BJ (cell line): ENCODE measurements at regions not wholly inside any gene's neighbourhood (a gene's known extent, or its start where the extent isn't known, plus 50 kb on each side); places are given as distances from the start of the nearest gene placed in this dataset.

Experiments
- CTCF ChIA-PET: fragments of 350-600 bp; formaldehyde crosslinking; extraction: SDS; loops from one replicate; lab custom pipeline; 2021; ENCODE audit warnings: antibody characterized with exemption, inconsistent platforms; lab: Yijun Ruan, JAX
- POLR2A ChIA-PET: fragments of 300-600 bp; sonication (Branson Sonifier 250); formaldehyde crosslinking; extraction: SDS; loops from one replicate; lab custom pipeline; 2021; ENCODE audit warnings: antibody characterized with exemption; lab: Charles Lee
- DNase-seq: peaks from one replicate; pipeline ENCODE4 v3.0.0-alpha.2; 2011; ENCODE audit warnings: low read depth
- H3K27me3 ChIP-seq: 2 replicates; pipeline ENCODE4 v1.6.0; 2011; ENCODE audit warnings: low read length; ENCODE audit not compliant: control insufficient read depth, insufficient read depth
- H3K36me3 ChIP-seq: 2 replicates; pipeline ENCODE4 v1.5.1; 2011; ENCODE audit warnings: low read length; ENCODE audit not compliant: control insufficient read depth, insufficient read depth
- H3K4me3 ChIP-seq: 2 replicates; pipeline ENCODE4 v1.5.1; 2011; ENCODE audit warnings: low read depth, mild to moderate bottlenecking, control low read depth, low read length
- TF ChIP-seq, protein P1 (sequence below): IDR thresholded peaks from 2 replicates; pipeline ENCODE4 v1.5.1; 2011; ENCODE audit warnings: low read depth, mild to moderate bottlenecking, control low read depth, inconsistent platforms, low read length, moderate library complexity; ENCODE audit not compliant: insufficient read depth

DNA sequence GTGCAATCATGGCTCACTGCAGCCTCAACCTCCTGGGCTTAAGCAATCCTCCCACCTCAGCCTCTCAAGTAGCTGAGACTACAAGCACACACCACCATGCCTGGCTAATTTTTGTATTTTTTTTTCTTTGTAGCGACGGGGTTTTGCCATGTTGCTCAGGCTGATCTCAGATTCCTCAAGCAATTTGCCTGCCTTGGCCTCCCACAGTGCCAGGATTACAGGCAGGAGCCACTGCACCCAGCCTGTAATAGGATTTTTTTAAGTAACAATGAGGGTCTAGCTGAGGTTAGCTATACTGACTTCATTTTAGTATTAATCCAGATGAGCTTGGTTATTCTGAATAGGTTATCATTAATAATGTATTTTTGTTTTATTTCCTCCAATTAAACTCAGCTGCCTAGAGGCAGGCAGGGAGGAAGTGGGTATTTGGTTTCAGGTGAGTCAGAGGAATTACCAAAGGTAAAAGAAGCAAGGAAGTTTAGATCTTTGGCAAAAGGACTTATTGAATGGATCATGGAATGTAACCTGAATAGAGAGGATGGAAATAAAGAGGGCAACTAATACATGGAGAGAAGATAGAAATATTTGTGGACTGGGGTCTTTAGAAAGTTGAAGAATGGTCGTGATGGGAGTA is 1023.3 kb upstream of the TENM3 start:
- Histone ChIP-seq H3K36me3 (no peaks in the 10 kb centered on the region), H3K4me3 (no peak overlapping the region), H3K27me3 (no peaks in the 10 kb centered on the region)
- TF ChIP-seq, protein P1, sequence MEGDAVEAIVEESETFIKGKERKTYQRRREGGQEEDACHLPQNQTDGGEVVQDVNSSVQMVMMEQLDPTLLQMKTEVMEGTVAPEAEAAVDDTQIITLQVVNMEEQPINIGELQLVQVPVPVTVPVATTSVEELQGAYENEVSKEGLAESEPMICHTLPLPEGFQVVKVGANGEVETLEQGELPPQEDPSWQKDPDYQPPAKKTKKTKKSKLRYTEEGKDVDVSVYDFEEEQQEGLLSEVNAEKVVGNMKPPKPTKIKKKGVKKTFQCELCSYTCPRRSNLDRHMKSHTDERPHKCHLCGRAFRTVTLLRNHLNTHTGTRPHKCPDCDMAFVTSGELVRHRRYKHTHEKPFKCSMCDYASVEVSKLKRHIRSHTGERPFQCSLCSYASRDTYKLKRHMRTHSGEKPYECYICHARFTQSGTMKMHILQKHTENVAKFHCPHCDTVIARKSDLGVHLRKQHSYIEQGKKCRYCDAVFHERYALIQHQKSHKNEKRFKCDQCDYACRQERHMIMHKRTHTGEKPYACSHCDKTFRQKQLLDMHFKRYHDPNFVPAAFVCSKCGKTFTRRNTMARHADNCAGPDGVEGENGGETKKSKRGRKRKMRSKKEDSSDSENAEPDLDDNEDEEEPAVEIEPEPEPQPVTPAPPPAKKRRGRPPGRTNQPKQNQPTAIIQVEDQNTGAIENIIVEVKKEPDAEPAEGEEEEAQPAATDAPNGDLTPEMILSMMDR: no peak
- ChIA-PET CTCF (no interaction called here), POLR2A (no interaction called here)
- DNase-seq: no peak

DNA sequence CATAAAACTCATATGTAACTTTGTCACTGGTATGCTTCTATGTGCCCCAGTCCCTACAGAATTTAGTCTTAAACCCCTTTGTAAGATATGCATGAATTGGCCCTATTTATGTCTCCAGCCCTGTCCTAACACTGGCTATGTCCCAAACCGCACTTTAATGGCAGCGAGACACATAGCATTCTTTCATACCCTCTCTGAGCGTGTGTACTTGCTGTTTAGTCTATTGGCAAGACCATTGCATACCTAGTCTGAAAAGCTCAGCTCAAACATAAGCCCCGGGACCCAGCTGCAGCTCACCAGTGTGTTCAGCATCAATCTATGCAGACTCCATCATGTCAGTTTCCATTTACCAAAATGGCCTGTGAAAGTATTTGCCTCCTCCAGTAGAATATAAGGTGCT is 1018.4 kb upstream of the TENM3 start:
- TF ChIP-seq, protein P1: no peak
- Histone ChIP-seq H3K27me3 (no peaks in the 10 kb centered on the region), H3K36me3 (no peaks in the 10 kb centered on the region), H3K4me3 (no peak overlapping the region)
- CTCF ChIA-PET: no interaction called here
- POLR2A ChIA-PET: no interaction called here
- DNase-seq: no peak

DNA sequence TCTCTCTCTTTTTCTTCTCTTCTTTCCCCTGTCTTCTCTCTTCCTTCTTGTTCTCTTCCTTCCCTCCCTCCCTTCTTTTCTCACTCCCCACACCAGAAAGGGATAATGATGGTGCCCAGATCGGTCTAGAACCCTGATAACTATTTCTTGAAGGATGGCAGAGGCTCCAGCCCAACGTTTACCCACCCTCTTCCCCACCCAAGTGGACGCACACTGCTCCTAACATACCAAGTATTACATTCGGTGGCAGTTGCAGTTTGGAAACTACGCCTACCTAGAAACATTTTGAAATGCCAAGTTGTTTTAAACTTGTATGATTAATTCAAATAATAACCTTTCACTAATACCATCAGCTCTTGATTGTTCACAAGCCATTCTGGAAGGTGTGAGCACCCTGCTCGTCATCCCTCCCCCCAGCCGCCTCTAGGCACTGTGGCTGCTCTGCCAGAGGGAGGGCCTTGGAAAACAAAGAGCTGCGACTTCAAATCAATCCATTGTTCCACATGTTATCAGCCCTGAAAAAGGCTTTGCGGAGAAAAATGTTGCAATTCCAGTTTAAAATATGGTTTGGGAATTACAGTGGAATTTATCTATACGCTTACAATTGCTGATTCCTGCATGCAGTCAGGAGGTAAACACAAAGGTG is 1017.5 kb upstream of the TENM3 start:
- Histone ChIP-seq H3K36me3 (no peaks in the 10 kb centered on the region), H3K27me3 (no peaks in the 10 kb centered on the region), H3K4me3 (no peak overlapping the region)
- DNase-seq: no peak
- TF ChIP-seq, protein P1: no peak
- ChIA-PET CTCF (no interaction called here), POLR2A (no interaction called here)

DNA sequence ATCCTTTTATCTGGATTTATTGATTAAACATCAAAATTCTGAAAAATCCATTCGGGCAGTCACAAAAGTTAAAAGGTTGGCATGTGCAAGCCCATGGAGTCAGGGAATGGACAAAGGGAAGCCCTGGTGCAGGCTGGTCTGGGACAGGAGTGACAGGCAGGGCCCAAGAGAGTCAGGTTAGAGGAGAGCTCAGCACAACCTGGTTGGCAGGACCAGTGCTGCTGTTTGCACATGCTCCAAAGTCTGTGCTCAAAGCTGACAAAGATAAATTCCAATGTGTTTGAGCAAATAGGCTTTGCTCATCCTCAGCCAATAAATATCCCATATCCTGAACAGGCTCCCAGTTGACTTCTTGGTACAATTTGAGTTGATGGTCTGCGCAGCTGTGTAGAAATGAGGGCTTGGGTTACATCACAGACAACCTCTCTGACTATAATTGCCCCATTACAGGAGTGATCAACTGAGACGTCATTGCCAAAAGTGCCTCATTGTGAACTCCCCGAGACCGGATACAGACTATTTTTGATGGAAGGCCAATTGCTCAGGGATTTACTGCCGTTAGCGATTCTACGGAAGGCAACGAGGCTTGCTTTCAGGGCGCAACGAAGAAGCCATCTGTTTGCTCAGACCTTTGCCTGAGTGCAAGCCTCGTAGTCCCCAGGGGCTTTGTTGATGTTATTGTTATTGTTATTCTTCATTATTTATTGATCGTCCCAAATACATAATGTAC is 1008.1 kb upstream of the TENM3 start:
- H3K4me3 ChIP-seq: no peak overlapping the region
- TF ChIP-seq, protein P1: no peak
- CTCF ChIA-PET: no interaction called here
- H3K36me3 ChIP-seq: no peaks in the 10 kb centered on the region
- no peaks in the 10 kb centered on the region for H3K27me3 ChIP-seq
- no peak for DNase-seq
- POLR2A ChIA-PET: no interaction called here

DNA sequence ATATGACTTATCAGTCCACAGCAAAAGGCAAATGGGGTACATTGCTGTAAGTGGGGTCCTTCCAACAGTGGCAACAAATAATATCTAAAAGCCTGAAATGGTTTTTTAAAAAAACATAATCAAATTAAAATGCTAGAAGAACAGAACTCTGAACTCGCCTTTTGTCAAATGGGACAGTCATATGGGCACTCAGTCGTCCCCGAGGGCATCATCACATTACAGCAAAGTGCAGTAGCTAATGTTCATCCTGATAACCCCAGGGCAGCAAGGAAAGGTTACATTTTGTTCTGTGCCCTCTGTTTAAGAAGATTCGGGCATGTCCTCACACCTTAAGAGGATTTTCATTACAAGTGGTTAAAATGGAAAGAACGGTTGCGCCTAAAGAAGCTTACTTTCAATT is 997.9 kb upstream of the TENM3 start:
- POLR2A ChIA-PET: no interaction called here
- Histone ChIP-seq H3K36me3 (no peaks in the 10 kb centered on the region), H3K4me3 (no peak overlapping the region), H3K27me3 (no peaks in the 10 kb centered on the region)
- CTCF ChIA-PET: no interaction called here
- TF ChIP-seq, protein P1: no peak
- DNase-seq: no peak
